Stomach (tissue), 4 donors: ENCODE measurements at regions not wholly inside any gene's neighbourhood (a gene's known extent, or its start where the extent isn't known, plus 50 kb on each side); places are given as distances from the start of the nearest gene placed in this dataset.

ENCODE experiments used
- CTCF ChIP-seq, 7 experiments: fragments of 450-650 bp in 4 of 7; fragments of 200-600 bp in 3 of 7; sonication (generic) in 3 of 7; IDR thresholded peaks; one replicate each; pipeline ENCODE4 v1.5.1; 2016 to 2019; ENCODE audit warnings: antibody characterized with exemption in 7 of 7, control low read depth in 2 of 7, mild to moderate bottlenecking in 1 of 7
- EP300 ChIP-seq: sonication (generic); formaldehyde crosslinking; IDR thresholded peaks from one replicate; pipeline ENCODE4 v1.6.1; 2017; ENCODE audit warnings: antibody characterized with exemption
- POLR2A ChIP-seq, 4 donors: fragments of 450-650 bp; IDR thresholded peaks; one replicate each; pipeline ENCODE4 v1.6.1; 2016; ENCODE audit warnings: antibody characterized with exemption in 4 of 4, control low read depth in 2 of 4, mild to moderate bottlenecking in 1 of 4, moderate library complexity in 1 of 4

DNA sequence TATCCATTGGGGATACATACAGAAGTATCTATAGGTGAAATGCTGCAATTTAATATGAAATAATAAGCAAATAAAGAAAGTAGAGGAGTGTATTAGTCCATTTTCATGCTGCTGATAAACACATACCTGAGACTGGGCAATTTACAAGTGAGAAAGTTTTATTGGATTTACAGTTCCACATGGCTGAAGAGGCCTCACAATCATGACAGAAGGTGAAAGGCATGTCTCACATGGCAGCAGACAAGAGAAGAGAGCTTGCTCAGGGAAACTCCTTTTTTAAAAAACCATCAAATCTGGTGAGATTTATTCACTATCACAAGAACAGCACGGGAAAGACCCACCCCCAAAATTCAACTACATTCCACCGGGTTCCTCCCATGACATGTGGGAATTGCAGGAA lies 82.8 kb upstream of the TRIM24 start:
- TF ChIP-seq CTCF (IDR thresholded peaks at IDR 0.05) = no peak
- no peak for TF ChIP-seq EP300
- no peak for TF ChIP-seq POLR2A (IDR thresholded peaks at IDR 0.05)
